ENCODE measurements at regions not wholly inside any gene's neighbourhood (a gene's known extent, or its start where the extent isn't known, plus 50 kb on each side); places are given as distances from the start of the nearest gene placed in this dataset.
A peak's percentile ranks its signal among the peaks of the same experiment; 100 is the strongest.

GRCh38 chr3:150116196-150116595 lies 145.5 kb upstream of the PFN2 start:
- no peak for DNase-seq

GRCh38 chr3:150114873-150115540 lies 144.3 kb upstream of the PFN2 start:
- DNase-seq, result no peak

- DNase-seq, result no peak
Observed at GRCh38 chr3:150114273-150114672, 143.6 kb upstream of the PFN2 start.

- no peak for DNase-seq
Observed at GRCh38 chr3:150110097-150110496, 139.4 kb upstream of the PFN2 start.

- DNase-seq, result no peak
Observed at GRCh38 chr3:150107429-150108175, 136.9 kb upstream of the PFN2 start.

- no peak for DNase-seq
Observed at GRCh38 chr3:150106740-150107428, 136.2 kb upstream of the PFN2 start.

- DNase-seq, result no peak
Observed at GRCh38 chr3:150105886-150106612, 135.4 kb upstream of the PFN2 start.

- DNase-seq, result no peak
Observed at GRCh38 chr3:150105025-150105424, 134.3 kb upstream of the PFN2 start.

- DNase-seq, result no peak
Observed at GRCh38 chr3:150104564-150104963, 133.9 kb upstream of the PFN2 start.

- DNase-seq, result no peak
Observed at GRCh38 chr3:150101016-150101415, 130.3 kb upstream of the PFN2 start.

- no peak for DNase-seq
Observed at GRCh38 chr3:150098621-150099020, 127.9 kb upstream of the PFN2 start.

GRCh38 chr3:150097588-150097890 lies 126.8 kb upstream of the PFN2 start:
- no peak for DNase-seq

GRCh38 chr3:150096700-150097587 lies 126.2 kb upstream of the PFN2 start:
- DNase-seq, result no peak

- DNase-seq, result no peak
Observed at GRCh38 chr3:150094150-150094933, 123.6 kb upstream of the PFN2 start.

- DNase-seq, result no peak
Observed at GRCh38 chr3:150091626-150092025, 120.9 kb upstream of the PFN2 start.

- no peak for DNase-seq
Observed at GRCh38 chr3:150090877-150091276, 120.2 kb upstream of the PFN2 start.

GRCh38 chr3:150090006-150090405 lies 119.3 kb upstream of the PFN2 start:
- DNase-seq, result no peak

- no peak for DNase-seq
Observed at GRCh38 chr3:150084128-150084527, 113.4 kb upstream of the PFN2 start.

- DNase-seq, result peak; percentile 90
Observed at GRCh38 chr3:150083655-150084042, 113.0 kb upstream of the PFN2 start.

- peak; percentile 68 for DNase-seq
Observed at GRCh38 chr3:150082898-150083654, 112.4 kb upstream of the PFN2 start.

GRCh38 chr3:150081084-150081483 lies 110.4 kb upstream of the PFN2 start:
- no peak for DNase-seq

Measured in left hindlimb (tissue), 1 donor.